ENCODE measurements at regions not wholly inside any gene's neighbourhood (a gene's known extent, or its start where the extent isn't known, plus 50 kb on each side); places are given as distances from the start of the nearest gene placed in this dataset.

GRCh38 chr21:32163386-32163785 is 115.5 kb downstream of the MIS18A start:
- TF ChIP-seq, protein P1, sequence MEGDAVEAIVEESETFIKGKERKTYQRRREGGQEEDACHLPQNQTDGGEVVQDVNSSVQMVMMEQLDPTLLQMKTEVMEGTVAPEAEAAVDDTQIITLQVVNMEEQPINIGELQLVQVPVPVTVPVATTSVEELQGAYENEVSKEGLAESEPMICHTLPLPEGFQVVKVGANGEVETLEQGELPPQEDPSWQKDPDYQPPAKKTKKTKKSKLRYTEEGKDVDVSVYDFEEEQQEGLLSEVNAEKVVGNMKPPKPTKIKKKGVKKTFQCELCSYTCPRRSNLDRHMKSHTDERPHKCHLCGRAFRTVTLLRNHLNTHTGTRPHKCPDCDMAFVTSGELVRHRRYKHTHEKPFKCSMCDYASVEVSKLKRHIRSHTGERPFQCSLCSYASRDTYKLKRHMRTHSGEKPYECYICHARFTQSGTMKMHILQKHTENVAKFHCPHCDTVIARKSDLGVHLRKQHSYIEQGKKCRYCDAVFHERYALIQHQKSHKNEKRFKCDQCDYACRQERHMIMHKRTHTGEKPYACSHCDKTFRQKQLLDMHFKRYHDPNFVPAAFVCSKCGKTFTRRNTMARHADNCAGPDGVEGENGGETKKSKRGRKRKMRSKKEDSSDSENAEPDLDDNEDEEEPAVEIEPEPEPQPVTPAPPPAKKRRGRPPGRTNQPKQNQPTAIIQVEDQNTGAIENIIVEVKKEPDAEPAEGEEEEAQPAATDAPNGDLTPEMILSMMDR (IDR thresholded peaks at IDR 0.05) = no peak
- TF ChIP-seq POLR2A (IDR thresholded peaks at IDR 0.05) = no peak
